Activated CD4-positive, alpha-beta T cell treated with anti-CD3 and anti-CD28 coated beads, Interleukin-10, Interleukin-2, amounts not matched to agents 100 ng/mL and 50 ng/mL, durations not matched to agents 16 hours and 8 hours (primary cell): ENCODE measurements at regions not wholly inside any gene's neighbourhood (a gene's known extent, or its start where the extent isn't known, plus 50 kb on each side); places are given as distances from the start of the nearest gene placed in this dataset.

Experiments used
- DNase-seq: peaks from one replicate; pipeline ENCODE4 v3.0.0-alpha.2; 2020

GRCh38 chr19:32230441-32230840, 115.0 kb upstream of the ZNF507 start:
- no peak for DNase-seq

DNA sequence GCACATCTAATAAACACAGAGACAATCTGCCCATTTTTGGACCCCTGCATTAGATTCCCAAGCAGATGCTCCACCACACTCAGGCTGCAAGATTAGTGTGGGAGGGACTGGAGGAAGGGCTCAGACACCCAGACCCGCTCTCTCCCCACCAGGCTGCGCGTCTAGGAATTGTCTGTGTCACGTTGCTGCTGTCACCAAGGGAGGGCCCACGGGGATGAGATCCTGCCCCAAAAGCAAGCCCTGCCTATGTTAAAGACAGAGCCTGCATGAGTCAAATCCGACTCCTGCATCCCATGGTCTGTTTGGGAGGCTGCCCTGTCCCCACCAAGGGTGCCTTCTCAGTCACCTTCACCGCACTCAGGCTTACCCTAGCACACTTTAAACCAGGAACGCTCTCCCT, 114.4 kb upstream of the ZNF507 start:
- no peak for DNase-seq

DNA sequence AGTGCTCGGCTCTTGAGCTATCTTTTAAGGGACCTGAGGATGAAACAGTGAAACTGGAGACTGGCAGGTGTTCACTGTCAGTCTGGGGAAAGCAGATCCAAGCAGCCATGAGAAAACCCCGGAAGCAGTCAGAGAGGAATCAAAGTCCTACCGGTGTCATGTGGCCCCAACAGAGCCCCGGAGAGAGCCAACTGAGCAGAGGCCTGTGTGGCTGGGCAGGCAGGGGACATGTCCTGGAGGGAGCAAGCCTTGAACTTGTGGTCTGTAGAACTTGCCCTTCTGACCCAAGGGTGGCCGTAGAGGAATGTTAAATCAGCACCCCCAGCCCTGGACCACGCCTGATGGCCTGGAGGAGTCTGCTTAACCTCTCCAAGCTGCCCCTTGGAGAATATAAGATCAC, 113.7 kb upstream of the ZNF507 start:
- DNase-seq: no peak

- no peak for DNase-seq
Measured at GRCh38 chr19:32232449-32232848, 113.0 kb upstream of the ZNF507 start.

DNA sequence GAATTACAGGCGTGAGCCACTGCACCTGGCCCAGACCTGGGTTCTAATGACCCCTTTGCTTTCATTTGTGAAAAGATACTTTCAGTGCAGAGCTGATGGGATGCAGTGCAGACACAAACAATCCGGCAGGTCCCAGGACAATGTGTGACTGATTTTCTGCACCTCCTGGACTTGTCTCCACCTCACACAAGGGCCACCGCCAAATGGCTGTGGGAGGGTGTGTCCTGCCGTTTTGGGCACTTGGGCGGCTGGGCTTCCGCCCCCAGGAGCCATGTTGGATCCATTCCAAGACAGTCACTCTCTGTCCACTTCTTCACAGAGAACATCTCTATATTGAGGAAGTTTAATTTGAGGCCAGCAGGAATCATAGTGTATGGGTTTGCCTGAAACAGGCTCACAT, 112.3 kb upstream of the ZNF507 start:
- no peak for DNase-seq

- DNase-seq: no peak
Measured at GRCh38 chr19:32233885-32234284, 111.5 kb upstream of the ZNF507 start.

DNA sequence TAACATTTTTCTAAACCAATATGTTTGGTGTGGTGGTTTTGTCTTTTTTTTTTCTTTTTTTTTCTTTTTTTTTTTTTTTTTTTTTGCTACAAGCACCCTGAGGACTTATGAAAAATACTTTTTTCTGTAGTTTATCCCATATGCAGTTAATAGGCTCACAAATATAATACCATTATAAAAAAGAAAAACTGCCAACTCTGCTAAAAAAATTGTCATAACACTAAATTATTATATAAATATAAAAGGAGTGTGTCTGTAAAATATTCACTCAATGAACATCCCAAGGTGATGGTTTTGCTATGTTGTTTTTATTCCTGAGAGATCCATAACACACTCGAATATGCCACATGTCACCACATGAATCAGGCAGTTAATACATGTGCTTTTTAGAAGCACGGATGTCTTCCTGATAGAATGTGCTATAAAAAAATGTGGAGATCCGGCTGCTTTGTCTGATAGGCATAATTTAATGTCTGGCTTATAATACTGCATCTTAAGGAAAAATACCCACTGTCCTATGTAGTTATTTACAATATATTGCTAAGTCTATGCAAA, 110.7 kb upstream of the ZNF507 start:
- DNase-seq: no peak

DNA sequence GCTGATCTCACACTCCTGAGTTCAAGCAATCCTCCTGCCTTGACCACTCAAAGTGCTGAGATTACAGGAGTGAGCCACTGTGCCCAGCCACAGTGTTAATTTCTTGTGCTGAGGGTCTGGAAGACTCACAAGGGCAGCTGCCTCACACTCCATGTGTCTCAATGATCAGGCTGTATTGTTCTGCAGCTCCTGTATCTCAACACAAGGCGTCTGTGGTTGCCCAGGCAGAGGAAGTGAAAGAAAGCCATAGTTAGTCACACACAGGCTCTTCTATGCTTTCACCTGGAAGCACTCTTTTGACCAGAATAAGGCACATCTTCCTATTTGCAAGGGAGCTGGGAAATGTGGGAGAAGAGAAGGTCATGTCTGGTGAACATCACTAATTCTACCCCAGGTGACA, 107.3 kb upstream of the ZNF507 start:
- DNase-seq: no peak

DNA sequence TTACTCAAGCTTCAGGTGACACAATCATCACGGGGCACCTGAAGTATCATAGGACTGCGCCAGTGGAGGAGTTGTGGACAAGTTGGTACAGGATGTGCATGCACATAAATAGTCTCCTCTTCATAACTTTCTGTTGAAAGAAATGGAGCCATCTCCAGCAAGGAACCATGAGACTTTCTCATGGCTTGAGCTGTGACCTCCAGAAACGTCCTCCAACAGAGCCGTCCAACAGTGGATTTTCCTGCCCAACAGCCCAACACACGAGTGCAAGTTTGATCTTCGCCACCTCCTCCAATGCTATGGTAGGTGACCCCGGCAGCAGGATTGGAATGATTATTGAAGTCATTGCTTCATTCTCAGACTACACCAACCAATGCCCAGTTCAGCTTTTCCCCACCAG, 105.1 kb upstream of the ZNF507 start:
- no peak for DNase-seq

DNA sequence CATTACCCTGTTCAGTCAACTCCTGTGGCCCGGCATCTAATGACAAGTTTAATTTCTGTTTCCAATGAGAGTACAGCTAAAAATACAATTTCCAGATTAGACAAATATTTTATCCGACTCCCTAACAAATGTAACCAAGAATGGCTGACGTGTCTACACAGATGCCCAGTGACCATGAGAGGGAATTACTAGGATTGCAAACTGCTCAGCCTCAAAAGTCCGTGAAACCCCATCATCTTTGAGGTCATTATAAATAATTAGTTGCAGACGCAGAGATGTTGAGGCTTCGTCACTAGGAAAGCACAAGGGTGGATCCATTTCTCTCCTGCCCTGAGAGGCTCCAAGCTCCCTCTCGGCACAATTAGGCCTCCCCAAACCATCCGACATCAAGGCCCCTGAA, 104.1 kb upstream of the ZNF507 start:
- no peak for DNase-seq

DNA sequence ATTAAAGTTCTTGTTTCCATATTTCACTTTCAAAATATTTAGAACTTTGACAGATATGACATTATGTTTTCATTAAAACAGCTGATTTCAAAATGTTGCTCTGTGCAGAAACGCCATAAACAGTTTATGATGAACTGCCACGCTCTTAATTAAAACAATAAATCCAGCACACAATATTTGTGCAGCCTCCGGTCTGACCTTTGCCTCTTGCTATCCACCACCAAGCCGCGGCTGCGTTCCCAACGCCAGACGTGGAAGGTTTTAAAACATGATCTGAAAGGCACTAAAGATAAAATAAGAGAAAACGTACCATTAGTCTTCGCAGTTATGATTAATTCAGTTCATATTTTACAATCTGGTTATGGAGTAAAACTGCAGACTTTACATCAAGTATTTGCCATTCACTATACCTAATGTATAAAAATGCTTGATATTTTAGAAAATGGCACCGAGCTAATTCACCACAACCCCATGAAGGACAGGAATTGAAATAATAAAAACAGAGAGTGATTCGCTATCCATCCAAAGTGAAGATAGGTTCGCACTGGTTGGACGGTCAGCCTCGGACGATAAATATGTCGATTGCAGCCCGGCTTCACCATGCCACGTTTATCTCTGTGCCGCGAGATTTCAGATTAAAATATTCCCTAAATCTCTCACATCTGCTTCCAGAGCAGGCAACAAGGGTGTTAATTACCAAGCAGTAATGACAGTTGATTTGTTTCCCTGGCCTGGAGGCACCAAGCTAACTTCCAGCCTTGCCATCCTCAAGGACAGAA, 103.3 kb upstream of the ZNF507 start:
- DNase-seq: no peak

GRCh38 chr19:32246006-32246405, 99.4 kb upstream of the ZNF507 start:
- no peak for DNase-seq

GRCh38 chr19:32251634-32252332, 93.6 kb upstream of the ZNF507 start:
- DNase-seq: no peak

DNA sequence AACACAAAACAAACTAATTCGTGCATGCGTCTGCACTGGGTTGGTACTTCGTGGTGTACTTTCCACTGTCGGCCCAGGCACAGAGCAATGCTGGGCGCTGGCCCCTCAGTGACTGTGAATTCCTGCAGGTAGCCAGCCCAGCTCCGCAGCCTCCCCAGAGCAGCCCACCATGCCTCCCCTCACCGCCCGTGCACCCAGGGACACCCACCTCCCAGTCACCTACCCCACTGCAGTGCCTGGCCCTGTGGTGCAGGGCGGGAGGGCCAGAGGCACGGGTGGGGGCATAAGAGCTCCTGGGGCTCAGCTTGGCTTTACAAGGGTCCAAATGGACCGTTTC, 93.1 kb upstream of the ZNF507 start:
- DNase-seq: no peak

- no peak for DNase-seq
Measured at GRCh38 chr19:32253683-32254508, 91.5 kb upstream of the ZNF507 start.

GRCh38 chr19:32254509-32254890, 90.9 kb upstream of the ZNF507 start:
- no peak for DNase-seq

GRCh38 chr19:32255536-32256295, 89.7 kb upstream of the ZNF507 start:
- no peak for DNase-seq

- no peak for DNase-seq
Measured at GRCh38 chr19:32256341-32256975, 89.0 kb upstream of the ZNF507 start.

DNA sequence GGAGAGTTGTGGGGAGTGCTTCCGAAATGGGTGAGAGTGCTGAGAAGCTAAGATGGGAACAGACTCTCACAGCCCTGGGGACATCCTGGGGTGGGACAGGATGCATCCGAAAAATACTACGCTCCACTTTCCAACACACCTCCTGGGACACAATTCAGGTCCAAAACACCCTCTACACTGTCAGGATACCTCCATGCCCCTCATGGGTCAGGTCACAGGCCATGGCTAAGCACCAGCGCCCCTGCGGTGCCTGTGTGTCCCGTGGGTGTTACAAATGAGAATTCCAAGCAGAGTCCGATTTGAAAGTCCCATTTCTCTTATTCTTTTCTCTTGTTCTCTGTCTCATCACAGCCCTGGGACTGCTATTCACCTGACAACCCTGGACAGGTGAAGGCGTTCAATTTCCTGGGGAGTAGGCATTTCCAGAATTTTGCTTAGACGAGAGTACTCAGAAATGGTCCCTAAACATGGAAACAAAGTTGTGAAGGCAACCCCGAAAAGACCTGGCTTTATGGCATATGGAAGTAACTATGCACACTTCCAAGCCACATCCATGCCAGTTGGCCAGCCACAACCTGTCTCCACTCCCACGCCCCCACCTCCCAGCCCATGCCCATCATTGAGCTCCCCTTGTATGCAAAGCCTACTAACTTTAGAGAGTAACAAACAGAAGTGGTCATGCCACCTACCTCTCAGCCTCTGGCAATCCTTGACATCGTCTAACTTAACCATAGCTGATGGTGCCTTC, 87.9 kb upstream of the ZNF507 start:
- no peak for DNase-seq

DNA sequence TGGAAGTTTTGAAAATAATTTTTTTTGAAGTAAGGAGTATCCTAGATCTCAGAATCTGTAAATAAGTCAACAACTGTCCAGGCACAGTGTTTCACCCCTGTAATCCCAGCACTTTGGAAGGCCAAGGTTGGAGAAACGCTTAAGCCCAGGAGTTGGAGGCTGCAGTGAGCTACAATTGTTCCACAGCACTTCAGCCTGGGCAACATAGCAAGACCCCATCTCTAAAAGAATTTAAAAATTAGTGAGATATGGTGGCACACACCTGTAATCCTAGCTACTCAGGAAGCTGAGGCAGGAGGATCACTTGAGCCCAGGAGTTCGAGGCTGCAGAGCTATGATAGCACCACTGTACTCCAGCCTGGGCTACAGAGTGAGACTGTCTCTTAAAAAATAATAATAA, 87.2 kb upstream of the ZNF507 start:
- DNase-seq: no peak

- DNase-seq: no peak
Measured at GRCh38 chr19:32264568-32264967, 80.8 kb upstream of the ZNF507 start.

DNA sequence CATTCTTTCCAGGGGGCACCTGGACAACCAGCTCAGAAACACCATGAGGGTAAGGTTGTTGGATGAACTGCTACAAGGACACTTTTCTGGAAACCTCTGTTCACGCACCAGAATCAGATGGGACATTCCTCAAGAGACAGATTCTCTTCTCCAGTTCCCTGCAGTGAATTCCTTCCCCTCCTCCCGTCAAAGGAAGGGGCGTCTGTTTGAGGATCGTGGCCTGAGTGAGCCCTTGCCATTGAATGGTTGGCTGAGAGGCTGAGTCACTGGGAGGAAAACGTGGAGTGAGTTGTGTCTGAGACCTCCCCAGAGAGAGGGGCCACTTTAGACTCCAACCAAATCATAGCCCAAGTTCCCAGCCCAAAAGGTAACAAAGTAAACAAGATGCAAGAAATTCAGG, 79.4 kb upstream of the ZNF507 start:
- no peak for DNase-seq
